ENCODE measurements at regions not wholly inside any gene's neighbourhood (a gene's known extent, or its start where the extent isn't known, plus 50 kb on each side); places are given as distances from the start of the nearest gene placed in this dataset.

GRCh38 chr3:13259831-13260230, 160.3 kb downstream of the NUP210 start:
- intact Hi-C loops (cut with DNase I): no loop called here
- Histone ChIP-seq H3K4me1 (ENCODE audit: insufficient read depth) (no peaks in the 10 kb centered on the region), H3K27ac (no peak overlapping the region), H3K27me3 (no peaks in the 10 kb centered on the region), H3K9me3 (no peaks in the 10 kb centered on the region), H3K36me3 (no peaks in the 10 kb centered on the region), H3K4me3 (no peak overlapping the region)
- WGBS, 3 donors: 51 to 67% (median 55%) methylated on average over 5 of the region's 5 CpGs
- TF ChIP-seq EP300 (IDR thresholded peaks at IDR 0.05) (no peak), POLR2A (IDR thresholded peaks at IDR 0.05) (no peak), CTCF (IDR thresholded peaks at IDR 0.05) (no peak)
- DNase-seq: no peak

GRCh38 chr3:13258986-13259514, 161.1 kb downstream of the NUP210 start:
- WGBS, 3 donors: 81 to 84% (median 83%) methylated on average over 9 of the region's 9 CpGs
- H3K4me3 ChIP-seq: no peak overlapping the region
- TF ChIP-seq POLR2A (IDR thresholded peaks at IDR 0.05): no peak
- TF ChIP-seq CTCF (IDR thresholded peaks at IDR 0.05): no peak
- TF ChIP-seq EP300 (IDR thresholded peaks at IDR 0.05): no peak

GRCh38 chr3:13258280-13258679, 161.8 kb downstream of the NUP210 start:
- H3K27ac ChIP-seq: no peak overlapping the region
- WGBS, 3 donors: 86 to 89% (median 87%) methylated on average over 4 of the region's 4 CpGs
- H3K4me3 ChIP-seq: no peak overlapping the region
- no peaks in the 10 kb centered on the region for H3K27me3 ChIP-seq
- DNase-seq: no peak
- TF ChIP-seq EP300 (IDR thresholded peaks at IDR 0.05) (no peak), CTCF (IDR thresholded peaks at IDR 0.05) (no peak), POLR2A (IDR thresholded peaks at IDR 0.05) (no peak)
- intact Hi-C loops (cut with DNase I): no loop called here
- H3K36me3 ChIP-seq: no peaks in the 10 kb centered on the region
- no peaks in the 10 kb centered on the region for H3K4me1 ChIP-seq (ENCODE audit: insufficient read depth)
- no peaks in the 10 kb centered on the region for H3K9me3 ChIP-seq

More at GRCh38 chr3:13258986-13259514, 161.1 kb downstream of the NUP210 start:
- H3K4me1 ChIP-seq (ENCODE audit: insufficient read depth): no peaks in the 10 kb centered on the region
- no peaks in the 10 kb centered on the region for H3K36me3 ChIP-seq
- intact Hi-C loops (cut with DNase I): no loop called here
- DNase-seq: no peak
- no peaks in the 10 kb centered on the region for H3K27me3 ChIP-seq
- no peak overlapping the region for H3K27ac ChIP-seq
- no peaks in the 10 kb centered on the region for H3K9me3 ChIP-seq

- intact Hi-C loops (cut with DNase I): no loop called here
- WGBS, 3 donors: 30 to 40% (median 37%) methylated on average over 4 of the region's 4 CpGs
- Histone ChIP-seq H3K4me3 (no peak overlapping the region), H3K4me1 (ENCODE audit: insufficient read depth) (no peaks in the 10 kb centered on the region), H3K9me3 (no peaks in the 10 kb centered on the region), H3K27me3 (no peaks in the 10 kb centered on the region), H3K36me3 (no peaks in the 10 kb centered on the region), H3K27ac (no peak overlapping the region)
- DNase-seq: no peak
- no peak for TF ChIP-seq POLR2A (IDR thresholded peaks at IDR 0.05)
- no peak for TF ChIP-seq CTCF (IDR thresholded peaks at IDR 0.05)
These were observed 162.5 kb downstream of the NUP210 start for GRCh38 chr3:13257666-13258065.

All from ovary (tissue), 7 donors.